ENCODE measurements at regions not wholly inside any gene's neighbourhood (a gene's known extent, or its start where the extent isn't known, plus 50 kb on each side); places are given as distances from the start of the nearest gene placed in this dataset.
"Not testable (repeated sequence)": the region's sequence is repeated elsewhere in the genome, so short reads cannot be mapped to it uniquely, and the experiment has no call there.

DNA sequence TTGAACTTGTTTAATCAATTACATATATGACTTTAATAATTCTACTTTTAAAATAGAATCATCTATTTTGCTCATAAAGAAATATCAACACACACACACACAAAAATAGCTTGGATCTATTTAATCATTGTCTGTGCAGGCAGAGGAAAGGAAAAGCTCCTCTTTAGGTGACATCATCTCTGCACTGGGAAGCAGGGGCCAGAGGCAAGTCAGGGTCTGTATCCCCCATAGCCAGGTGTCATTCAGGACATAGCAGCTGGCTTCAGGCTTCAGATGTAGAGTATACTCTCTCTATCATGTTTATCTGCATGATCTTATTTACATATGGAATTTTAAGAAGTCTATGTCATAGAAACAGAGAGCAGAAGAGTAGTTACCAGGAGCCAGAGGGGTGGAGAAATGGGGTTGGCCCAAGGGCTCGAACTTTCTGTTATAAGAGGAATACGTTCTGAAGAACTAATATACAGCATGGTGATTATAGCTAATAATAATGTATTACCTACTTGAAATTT, 110.4 kb upstream of the LDB2 start:
- Histone ChIP-seq H3K9ac (replicated peaks; ENCODE audit: extremely low read depth, insufficient read depth, low read length) (no peak overlapping the region), H3K9me1 (replicated peaks; ENCODE audit: control insufficient read depth, extremely low read depth, insufficient read depth, low read length) (no peaks in the 10 kb centered on the region), H3K36me3 (ENCODE audit: control insufficient read depth in 2 of 2, extremely low read depth in 1 of 2, insufficient read depth in 2 of 2, low read length in 2 of 2) (no peaks in the 10 kb centered on the region), H3K27me3 (ENCODE audit: control insufficient read depth in 2 of 2, insufficient read depth in 2 of 2, low read length in 2 of 2) (no peaks in the 10 kb centered on the region), H2AFZ (ENCODE audit: low read depth, low read length) (no peak overlapping the region), H3K4me3 (replicated peaks in 1 of 3; ENCODE audit: insufficient read depth in 1 of 3, low read depth in 1 of 3, low read length in 3 of 3) (no peak overlapping the region), H3K9me3 (replicated peaks; ENCODE audit: control insufficient read depth, insufficient read depth, low read length) (no peaks in the 10 kb centered on the region), H3K4me1 (ENCODE audit: control insufficient read depth, extremely low read depth, insufficient read depth, low read length) (peaks cover 10% of the 10 kb centered on the region), H3K79me2 (ENCODE audit: control insufficient read depth, insufficient read depth, low read length) (no peaks in the 10 kb centered on the region), H3K4me2 (ENCODE audit: insufficient read depth, low read length) (no peak overlapping the region), H3K27ac (ENCODE audit: insufficient read depth, low read depth, low read length) (no peak overlapping the region), H4K20me1 (replicated peaks; ENCODE audit: control insufficient read depth, extremely low read depth, insufficient read depth, low read length) (no peaks in the 10 kb centered on the region)
- no peak for DNase-seq (ENCODE audit: low read depth, low spot score)
- intact Hi-C loops (cut with micrococcal nuclease) (no loop called here), dilution Hi-C loops (cut with MboI; ENCODE audit: extremely low pct_ligation_motif_present, low sequenced_read_pairs) (no loop called here)
- no peak for TF ChIP-seq POLR2A (IDR thresholded peaks at IDR 0.05; ENCODE audit: low read depth, low read length)
- no peak for TF ChIP-seq POLR2AphosphoS5 (IDR thresholded peaks at IDR 0.05; ENCODE audit: insufficient read depth, low read depth, low read length)
- TF ChIP-seq GATA2 (IDR thresholded peaks at IDR 0.05; ENCODE audit: insufficient read depth, insufficient read length, low read depth, low read length): no peak
- no peak for TF ChIP-seq JUN (IDR thresholded peaks at IDR 0.05; ENCODE audit: borderline replicate concordance, insufficient read depth, insufficient read length, low read depth)
- no peak for TF ChIP-seq EZH2 (IDR thresholded peaks at IDR 0.05; ENCODE audit: borderline replicate concordance, low read depth, low read length, severe bottlenecking)
- TF ChIP-seq MYC (IDR thresholded peaks at IDR 0.05; ENCODE audit: low read depth, low read length): no peak
- no peak for TF ChIP-seq FOS (IDR thresholded peaks at IDR 0.05; ENCODE audit: borderline replicate concordance, insufficient read depth, low read length)
- TF ChIP-seq, protein P1, sequence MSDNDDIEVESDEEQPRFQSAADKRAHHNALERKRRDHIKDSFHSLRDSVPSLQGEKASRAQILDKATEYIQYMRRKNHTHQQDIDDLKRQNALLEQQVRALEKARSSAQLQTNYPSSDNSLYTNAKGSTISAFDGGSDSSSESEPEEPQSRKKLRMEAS (IDR thresholded peaks at IDR 0.05; ENCODE audit: insufficient read depth, insufficient read length): no peak
- TF ChIP-seq, protein P2, sequence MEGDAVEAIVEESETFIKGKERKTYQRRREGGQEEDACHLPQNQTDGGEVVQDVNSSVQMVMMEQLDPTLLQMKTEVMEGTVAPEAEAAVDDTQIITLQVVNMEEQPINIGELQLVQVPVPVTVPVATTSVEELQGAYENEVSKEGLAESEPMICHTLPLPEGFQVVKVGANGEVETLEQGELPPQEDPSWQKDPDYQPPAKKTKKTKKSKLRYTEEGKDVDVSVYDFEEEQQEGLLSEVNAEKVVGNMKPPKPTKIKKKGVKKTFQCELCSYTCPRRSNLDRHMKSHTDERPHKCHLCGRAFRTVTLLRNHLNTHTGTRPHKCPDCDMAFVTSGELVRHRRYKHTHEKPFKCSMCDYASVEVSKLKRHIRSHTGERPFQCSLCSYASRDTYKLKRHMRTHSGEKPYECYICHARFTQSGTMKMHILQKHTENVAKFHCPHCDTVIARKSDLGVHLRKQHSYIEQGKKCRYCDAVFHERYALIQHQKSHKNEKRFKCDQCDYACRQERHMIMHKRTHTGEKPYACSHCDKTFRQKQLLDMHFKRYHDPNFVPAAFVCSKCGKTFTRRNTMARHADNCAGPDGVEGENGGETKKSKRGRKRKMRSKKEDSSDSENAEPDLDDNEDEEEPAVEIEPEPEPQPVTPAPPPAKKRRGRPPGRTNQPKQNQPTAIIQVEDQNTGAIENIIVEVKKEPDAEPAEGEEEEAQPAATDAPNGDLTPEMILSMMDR (IDR thresholded peaks at IDR 0.05; ENCODE audit: extremely low read depth in 1 of 2, insufficient read depth in 1 of 2, low read depth in 1 of 2, low read length in 2 of 2): no peak
- CTCF ChIA-PET: interaction anchor here (0.9 to 1.2 kb wide), 2 partner anchors 9 to 76 kb away, joined by 3 to 6 read pairs; no protein-coding TSS in a partner anchor
- no TSS peak for BruUV-seq (replicated peaks)
- POLR2A ChIA-PET: no interaction called here
- no peak for FAIRE-seq

GRCh38 chr4:17003606-17004392, 105.4 kb upstream of the LDB2 start:
- DNase-seq (ENCODE audit: low read depth, low spot score); H3K4me3 ChIP-seq (replicated peaks in 1 of 3; ENCODE audit: insufficient read depth in 1 of 3, low read depth in 1 of 3, low read length in 3 of 3); H2AFZ ChIP-seq (ENCODE audit: low read depth, low read length); H3K9ac ChIP-seq (replicated peaks; ENCODE audit: extremely low read depth, insufficient read depth, low read length); FAIRE-seq; H3K27ac ChIP-seq (ENCODE audit: insufficient read depth, low read depth, low read length); H3K27me3 ChIP-seq (ENCODE audit: control insufficient read depth in 2 of 2, insufficient read depth in 2 of 2, low read length in 2 of 2); H3K79me2 ChIP-seq (ENCODE audit: control insufficient read depth, insufficient read depth, low read length); H3K9me1 ChIP-seq (replicated peaks; ENCODE audit: control insufficient read depth, extremely low read depth, insufficient read depth, low read length); CTCF ChIA-PET; H3K9me3 ChIP-seq (replicated peaks; ENCODE audit: control insufficient read depth, insufficient read depth, low read length); intact Hi-C loops (cut with micrococcal nuclease); POLR2A ChIA-PET; H3K36me3 ChIP-seq (ENCODE audit: control insufficient read depth in 2 of 2, extremely low read depth in 1 of 2, insufficient read depth in 2 of 2, low read length in 2 of 2); H4K20me1 ChIP-seq (replicated peaks; ENCODE audit: control insufficient read depth, extremely low read depth, insufficient read depth, low read length); dilution Hi-C loops (cut with MboI; ENCODE audit: extremely low pct_ligation_motif_present, low sequenced_read_pairs); H3K4me2 ChIP-seq (ENCODE audit: insufficient read depth, low read length); BruUV-seq (replicated peaks); H3K4me1 ChIP-seq (ENCODE audit: control insufficient read depth, extremely low read depth, insufficient read depth, low read length): not testable (repeated sequence)
